RKO (cell line): ENCODE measurements at regions not wholly inside any gene's neighbourhood (a gene's known extent, or its start where the extent isn't known, plus 50 kb on each side); places are given as distances from the start of the nearest gene placed in this dataset.
"Not testable (repeated sequence)": the region's sequence is repeated elsewhere in the genome, so short reads cannot be mapped to it uniquely, and the experiment has no call there.

Experiments used
- DNase-seq: peaks from one replicate; pipeline ENCODE4 v3.0.0-alpha.2; 2016; ENCODE audit warnings: low spot score

- DNase-seq: no peak
These were observed 77.8 kb upstream of the TAB2 start for GRCh38 chr6:149239573-149240209.

- no peak for DNase-seq
These were observed 74.6 kb upstream of the TAB2 start for GRCh38 chr6:149242883-149243282.

GRCh38 chr6:149244105-149244504, 73.4 kb upstream of the TAB2 start:
- DNase-seq: no peak

DNA sequence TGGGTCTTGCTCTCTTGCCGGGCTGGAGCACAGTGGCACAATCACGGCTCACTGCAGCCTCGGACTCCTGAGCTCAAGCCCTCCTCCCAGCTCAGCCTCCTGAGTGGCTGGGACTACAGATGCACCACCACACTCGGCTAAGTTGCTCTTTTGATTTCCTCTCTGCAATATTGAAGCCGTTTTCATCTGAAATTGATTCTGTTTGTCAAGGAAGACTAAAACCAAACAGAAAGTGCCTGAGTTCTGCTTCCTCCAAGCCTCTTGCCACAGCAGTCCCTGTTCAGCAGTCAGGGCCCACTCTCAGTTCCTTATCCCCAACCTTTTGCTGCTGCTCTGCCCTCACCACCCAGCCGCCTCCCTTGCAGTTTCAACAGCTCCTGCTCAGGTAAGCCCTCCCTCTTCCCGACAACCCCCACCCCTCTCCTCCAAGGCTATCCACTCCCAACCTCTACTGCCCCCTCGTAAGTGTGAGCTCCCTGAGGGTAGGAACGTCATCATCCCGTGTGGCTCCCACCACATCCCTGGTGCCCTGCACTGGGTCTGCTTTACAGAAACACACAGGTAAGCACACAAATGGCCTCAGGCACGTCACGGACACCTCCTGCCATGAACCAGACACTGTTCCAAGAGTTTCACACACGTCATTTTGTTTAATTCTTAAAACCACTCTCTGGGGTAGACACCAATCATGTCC, 70.7 kb upstream of the TAB2 start:
- DNase-seq: no peak

- no peak for DNase-seq
These were observed 70.1 kb upstream of the TAB2 start for GRCh38 chr6:149247385-149247763.

GRCh38 chr6:149248263-149248662, 69.2 kb upstream of the TAB2 start:
- not testable (repeated sequence) for DNase-seq

- no peak for DNase-seq
These were observed 68.7 kb upstream of the TAB2 start for GRCh38 chr6:149248693-149249369.

DNA sequence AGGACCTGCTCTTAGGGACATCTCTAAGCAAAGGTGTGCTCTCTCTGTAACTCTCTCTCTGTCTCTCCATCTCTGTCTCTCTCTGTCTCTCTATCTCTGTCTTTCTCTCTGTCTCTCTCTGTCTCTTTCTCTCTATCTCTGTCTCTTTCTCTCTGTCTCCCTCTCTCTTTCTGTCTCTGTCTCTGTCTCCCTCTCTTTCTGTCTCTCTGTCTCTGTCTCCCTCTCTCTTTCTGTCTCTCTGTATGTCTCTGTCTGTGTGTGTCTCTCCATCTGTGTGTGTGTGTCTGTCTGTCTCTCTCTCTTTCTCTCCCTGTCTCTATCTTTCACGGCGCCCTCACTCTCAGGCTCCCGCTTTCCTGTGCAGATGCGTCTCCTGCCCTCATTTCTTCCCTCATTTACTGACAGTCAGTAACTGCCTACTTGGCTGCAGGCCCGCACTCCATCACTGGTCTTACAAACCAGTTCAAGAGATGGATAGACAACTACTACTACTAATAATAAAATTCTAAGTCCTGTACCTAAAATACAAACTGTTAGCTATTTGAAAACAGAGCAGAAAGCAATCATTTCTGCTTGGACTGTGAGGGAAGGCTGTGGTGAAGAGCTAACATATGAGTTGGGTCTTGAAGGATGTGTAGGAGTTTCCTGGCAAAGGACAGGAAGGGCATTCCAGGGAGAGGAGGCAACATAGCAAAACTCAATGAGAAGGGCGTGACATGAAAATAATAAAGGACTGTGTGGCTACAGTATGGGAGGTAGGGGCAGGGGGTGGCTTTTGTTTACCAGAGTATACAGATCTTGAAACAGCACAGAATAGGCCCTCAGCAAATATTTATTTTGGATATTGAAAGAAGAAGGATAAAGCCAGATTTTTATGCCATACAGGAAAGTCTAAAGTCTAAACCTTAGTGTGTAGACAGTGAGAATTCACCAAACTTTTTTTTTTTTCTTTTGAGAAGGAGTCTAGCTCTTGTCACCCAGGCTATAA, 67.8 kb upstream of the TAB2 start:
- no peak for DNase-seq

DNA sequence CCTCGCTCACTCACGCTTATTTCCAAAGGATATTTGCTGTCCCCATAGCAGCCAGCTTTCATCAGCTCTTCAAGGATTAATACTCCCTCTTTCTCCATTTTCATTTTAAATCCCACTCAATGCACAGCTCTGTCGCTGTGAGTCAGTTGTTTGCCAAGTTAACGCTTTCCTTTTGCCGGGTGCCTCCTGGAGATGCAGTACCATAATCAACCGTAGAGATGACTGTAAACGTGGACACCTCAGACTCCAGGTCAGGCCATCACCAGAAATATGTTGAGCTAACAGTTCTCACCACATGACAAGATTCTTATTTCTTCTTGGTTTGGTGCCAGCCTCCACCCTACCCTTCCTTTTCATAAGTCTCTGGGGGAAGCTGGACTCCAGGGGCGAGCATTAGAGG, 66.6 kb upstream of the TAB2 start:
- DNase-seq: no peak

DNA sequence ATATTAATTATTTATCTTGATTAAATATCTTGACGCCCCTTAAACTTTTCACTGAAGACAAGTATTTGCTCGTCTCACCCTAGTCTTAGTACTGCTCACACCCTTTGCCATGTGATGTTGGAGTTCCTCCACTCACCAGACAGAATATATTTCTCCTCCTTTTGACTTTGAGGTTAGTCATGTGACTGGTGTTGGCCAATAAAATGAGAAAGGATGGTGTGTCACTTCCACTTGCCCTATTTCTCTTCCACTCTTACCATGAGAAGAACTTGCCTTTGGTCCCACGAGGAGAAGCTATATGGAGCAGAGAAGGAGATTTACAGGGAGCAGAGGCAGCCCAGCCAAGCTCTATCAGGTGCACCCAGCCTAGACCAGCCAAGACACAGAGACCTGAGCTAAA, 64.9 kb upstream of the TAB2 start:
- no peak for DNase-seq

GRCh38 chr6:149254253-149254652, 63.3 kb upstream of the TAB2 start:
- DNase-seq: no peak

- DNase-seq: no peak
These were observed 57.8 kb upstream of the TAB2 start for GRCh38 chr6:149259753-149260152.

- no peak for DNase-seq
These were observed 57.2 kb upstream of the TAB2 start for GRCh38 chr6:149260214-149260874.

- DNase-seq: no peak
These were observed 56.0 kb upstream of the TAB2 start for GRCh38 chr6:149261364-149262040.

GRCh38 chr6:149263321-149263720, 54.2 kb upstream of the TAB2 start:
- no peak for DNase-seq

DNA sequence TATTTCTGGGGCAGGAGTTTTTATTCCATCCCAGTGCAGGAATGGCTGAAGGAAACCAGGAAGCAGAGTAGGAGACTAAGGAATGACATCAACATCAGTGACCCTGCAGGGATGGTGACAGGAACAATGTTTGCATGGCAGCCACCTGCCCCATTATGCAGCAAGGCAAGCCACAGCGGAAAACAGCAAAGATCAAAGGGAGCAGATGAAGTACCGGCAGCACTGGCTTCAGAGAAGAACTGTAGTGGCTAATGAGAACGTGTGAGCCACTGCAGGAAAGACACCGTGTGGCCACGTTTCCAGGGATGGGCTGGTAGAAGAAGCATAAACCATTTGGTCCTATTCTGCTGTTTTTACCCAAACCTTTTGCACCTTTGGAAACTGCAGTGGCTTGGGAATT, 52.9 kb upstream of the TAB2 start:
- DNase-seq: no peak

- DNase-seq: no peak
These were observed 51.6 kb upstream of the TAB2 start for GRCh38 chr6:149265945-149266344.

- DNase-seq: no peak
These were observed 50.9 kb upstream of the TAB2 start for GRCh38 chr6:149266659-149267058.

DNA sequence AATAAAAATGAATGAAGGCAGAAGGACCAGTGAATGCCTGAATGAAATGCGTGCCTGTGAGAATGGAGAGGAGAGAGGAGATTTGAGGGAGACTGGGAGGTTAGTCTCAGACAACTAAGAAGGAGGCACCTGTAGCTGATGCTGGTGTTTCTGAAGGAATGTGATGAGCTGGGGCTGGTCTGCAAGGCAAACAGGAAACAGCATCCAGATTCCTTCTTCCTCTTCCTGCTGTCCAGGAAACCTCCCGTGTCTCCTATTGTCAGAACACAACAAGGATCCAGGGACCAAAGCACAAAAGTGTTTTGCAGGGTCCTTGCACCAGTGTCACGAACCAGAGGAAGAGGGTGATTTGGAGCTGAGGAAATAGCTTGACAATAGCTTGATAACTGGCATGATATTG, 50.4 kb upstream of the TAB2 start:
- no peak for DNase-seq

DNA sequence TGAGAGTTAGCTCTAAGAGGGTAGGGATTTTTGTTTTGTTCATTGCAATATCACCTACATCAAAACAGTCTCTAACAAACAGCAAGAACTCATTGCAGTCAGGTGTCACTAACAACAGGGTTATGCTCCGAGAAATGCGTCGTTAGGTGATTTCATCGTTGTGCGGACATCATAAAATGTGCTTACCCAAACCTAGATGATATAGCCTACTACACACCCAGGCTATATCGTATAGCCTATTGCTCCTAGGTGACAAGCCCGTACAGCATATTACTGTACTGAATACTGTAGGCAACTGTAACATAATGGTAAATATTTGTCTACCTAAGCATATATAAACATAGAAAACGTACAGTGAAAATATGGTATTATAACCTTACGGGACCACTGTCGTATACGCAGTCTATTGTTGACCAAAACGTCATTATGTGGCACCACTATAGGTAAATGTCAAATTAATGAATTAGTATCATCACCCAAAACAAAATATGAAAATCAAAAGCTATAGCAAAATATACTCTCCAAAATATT, 49.9 kb upstream of the TAB2 start:
- DNase-seq: no peak
